GM19463 (cell line): ENCODE measurements at regions not wholly inside any gene's neighbourhood (a gene's known extent, or its start where the extent isn't known, plus 50 kb on each side); places are given as distances from the start of the nearest gene placed in this dataset.

Experiments used
- ATAC-seq: cut with Tn5 transposase; IDR thresholded peaks from one replicate; pipeline ENCODE4 v1.9.1; 2021; ENCODE audit warnings: mild to moderate bottlenecking, moderate library complexity; ENCODE audit not compliant: unreplicated experiment

DNA sequence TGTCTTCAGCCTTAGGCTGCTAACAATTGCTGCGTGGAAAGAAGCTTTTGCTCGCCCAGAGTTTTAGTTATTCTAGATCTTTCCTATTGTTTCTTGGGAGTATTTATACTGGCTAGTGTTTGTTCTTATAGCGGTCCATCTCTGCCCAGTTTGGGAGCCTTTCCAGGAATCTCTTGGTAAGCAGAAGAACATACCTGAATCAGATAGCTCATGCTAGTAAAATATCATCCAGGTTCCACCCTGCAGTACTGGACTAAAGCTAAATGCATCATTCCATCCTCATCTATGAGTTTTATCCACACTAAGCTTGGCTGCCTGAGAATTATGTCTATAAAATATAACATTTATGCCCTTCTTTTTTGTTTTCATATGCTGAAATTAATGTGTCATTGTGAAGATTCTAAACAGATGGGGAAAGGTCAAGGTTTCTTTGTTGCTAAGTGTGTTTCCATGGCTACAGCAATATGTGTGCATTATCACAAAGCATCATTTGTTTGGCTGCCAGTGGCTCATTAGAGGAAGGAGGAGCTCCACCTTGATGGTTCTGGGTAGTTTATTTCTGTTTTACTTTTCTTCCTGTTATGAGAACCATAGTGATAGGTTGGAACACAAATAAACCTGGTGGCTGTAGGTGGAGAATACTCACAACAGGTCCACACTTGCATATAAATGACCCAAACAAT lies 182.8 kb downstream of the PIK3C3 start:
- ATAC-seq: no peak

- no peak for ATAC-seq
Observed at GRCh38 chr18:42141439-42141838, 186.4 kb downstream of the PIK3C3 start.

DNA sequence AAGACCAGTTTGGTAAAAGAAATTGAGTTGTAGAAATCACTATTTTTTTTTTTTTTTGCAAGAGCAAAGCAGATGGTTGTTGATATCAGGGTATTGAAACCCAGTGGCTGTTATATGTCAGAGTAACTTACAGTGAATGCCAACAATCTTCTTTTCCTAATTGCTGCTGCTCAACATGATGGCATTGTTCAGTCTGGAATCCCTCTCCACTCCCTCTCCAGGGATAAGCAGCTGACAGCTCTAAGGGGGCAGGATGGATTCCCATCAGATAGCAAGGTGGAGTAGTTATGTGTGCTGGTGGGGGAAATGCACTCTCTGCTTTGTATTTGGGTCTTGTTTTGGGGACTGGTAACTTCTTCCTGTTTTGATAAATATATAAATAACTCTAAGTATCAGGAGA lies 200.0 kb downstream of the PIK3C3 start:
- no peak for ATAC-seq

- ATAC-seq: no peak
Observed at GRCh38 chr18:42156281-42156680, 201.2 kb downstream of the PIK3C3 start.

GRCh38 chr18:42157420-42157819 lies 202.4 kb downstream of the PIK3C3 start:
- ATAC-seq: no peak

- no peak for ATAC-seq
Observed at GRCh38 chr18:42157878-42158277, 202.8 kb downstream of the PIK3C3 start.

GRCh38 chr18:42159146-42159545 lies 204.1 kb downstream of the PIK3C3 start:
- no peak for ATAC-seq

GRCh38 chr18:42163321-42163720 lies 208.3 kb downstream of the PIK3C3 start:
- no peak for ATAC-seq

DNA sequence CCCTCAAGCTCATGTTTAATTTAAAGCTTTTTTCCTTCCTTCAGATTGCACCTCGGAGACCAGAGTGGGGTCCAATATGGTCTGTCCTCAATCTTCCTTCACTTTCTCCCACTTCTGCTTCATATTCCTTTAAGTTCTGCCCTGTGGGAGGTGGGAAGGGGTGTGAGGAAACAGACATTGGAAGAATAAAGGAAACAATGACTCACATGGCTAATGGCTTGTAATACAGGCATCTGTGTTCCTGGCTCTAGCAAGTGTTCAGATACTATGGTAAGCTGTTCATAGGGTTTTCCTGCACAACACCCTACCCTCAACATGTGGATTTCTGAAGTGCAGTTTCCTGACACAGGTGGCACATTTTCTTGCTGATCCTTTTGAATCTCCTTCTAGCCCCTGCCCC lies 209.5 kb downstream of the PIK3C3 start:
- no peak for ATAC-seq

DNA sequence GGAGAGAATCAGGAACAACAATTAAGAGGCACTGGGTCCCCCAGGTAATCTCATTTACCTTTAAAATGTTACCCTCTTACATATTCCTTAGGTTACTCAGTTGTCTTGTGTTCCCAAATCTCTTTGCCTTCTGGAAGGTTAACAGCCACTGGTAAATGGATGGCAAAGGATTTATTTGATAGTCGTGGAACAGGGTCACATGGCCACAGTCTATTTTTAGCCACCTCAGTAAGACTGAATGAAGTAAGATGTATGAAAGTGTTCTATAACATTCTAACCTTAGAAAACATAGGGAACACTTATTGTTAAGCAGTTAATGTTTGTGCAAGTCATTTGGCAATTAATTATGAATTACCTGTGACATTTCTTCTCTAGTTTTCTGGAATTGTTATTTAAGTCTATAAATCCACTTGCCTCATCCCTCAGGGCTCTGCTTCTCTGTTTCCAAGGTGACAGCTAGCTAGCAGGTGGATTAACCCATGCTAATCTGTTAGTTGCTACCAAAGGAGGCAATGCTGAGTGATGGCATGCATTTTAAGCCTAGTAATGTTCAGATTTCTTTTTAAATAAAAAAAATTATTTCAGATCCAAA lies 211.0 kb downstream of the PIK3C3 start:
- ATAC-seq: no peak

DNA sequence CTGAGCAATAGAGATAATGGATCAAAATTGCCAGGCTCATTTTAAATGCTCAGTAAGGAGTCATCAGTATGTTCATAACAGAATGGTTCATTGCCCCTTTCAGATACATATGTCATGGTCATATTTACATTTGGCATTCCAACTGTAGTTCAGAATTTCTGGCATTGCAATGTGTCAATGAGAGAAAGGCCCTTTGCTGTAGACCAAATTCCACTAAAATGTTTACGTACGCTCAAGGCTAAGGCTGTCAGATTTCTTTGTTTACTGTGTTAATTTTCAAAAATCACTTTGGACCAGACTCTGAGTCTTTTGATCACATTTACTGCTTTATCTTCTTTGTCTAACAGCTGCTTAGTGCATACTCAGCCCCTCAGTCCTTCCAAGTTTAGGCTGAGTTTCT lies 213.5 kb downstream of the PIK3C3 start:
- ATAC-seq: no peak

GRCh38 chr18:42168907-42169306 lies 213.9 kb downstream of the PIK3C3 start:
- ATAC-seq: no peak

DNA sequence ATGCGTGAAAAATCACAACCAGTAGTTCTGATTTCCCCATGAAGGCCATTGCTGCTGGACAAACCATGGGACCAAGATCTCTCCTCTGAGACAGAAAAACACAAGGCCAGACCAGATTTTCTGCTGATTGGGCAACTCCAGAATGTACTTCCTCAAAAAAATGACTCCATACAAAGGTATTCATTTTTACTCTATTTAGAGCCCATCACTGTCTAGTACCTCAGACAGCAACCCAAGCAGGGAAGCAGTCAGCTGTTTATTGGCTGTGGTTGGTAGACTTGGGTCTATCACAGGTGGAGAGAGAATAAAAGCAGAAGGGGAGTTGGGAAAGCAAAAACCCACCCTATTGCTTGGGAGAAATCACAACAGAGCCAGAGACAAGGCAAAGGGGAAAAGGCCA lies 219.9 kb downstream of the PIK3C3 start:
- no peak for ATAC-seq

DNA sequence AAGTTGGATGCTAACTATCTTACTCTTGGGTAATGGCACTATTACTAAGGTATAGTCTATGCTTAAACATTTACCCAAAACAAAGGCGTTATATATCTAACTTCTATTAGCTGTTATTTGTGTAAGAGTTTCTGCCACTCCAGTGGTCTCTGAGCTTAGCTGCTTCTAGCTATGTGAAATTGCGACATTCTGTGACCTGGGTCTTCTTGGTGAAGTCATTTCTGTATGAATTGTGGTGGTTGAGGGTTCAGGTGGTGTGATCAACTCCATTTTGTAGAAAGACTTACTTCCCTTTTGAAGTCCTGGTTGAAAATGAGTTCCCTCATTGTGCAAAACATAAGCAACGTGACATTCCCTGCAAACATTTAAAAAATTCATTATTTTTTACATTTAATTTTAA lies 221.6 kb downstream of the PIK3C3 start:
- ATAC-seq: peak; percentile 49

- no peak for ATAC-seq
Observed at GRCh38 chr18:42177390-42177789, 222.4 kb downstream of the PIK3C3 start.

DNA sequence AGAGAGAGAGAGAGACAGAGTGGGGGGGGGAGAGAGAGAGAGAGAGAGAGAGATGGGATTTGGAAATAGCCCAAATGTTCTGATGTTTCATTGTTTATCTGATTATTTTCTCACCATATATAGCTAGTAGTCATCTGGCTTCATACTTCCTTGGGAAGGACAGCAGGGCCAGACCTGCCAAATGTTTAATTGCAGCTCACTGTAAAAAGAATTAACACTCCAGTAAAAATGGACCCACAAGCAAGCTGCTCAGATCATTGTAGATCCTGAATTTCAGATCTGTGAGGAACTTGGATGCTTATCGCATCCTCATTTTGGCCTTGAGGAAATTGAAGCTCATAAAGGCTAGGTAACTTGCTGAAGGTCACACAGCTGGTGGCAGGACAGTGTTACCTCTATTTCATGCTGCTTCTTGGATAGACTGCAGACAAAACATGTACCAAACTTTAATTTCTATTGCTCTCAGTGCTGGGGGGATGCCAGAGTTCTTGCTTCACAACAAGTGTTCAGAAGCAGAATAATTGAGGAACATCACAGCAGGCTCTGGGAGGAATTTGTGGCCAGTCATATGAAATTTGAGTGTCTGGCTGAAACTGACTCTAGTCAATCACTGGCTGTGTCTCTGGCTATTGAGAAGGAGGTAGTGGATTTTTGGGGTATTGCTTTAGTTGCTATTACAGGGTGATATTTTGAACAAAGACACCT lies 223.5 kb downstream of the PIK3C3 start:
- ATAC-seq: no peak

DNA sequence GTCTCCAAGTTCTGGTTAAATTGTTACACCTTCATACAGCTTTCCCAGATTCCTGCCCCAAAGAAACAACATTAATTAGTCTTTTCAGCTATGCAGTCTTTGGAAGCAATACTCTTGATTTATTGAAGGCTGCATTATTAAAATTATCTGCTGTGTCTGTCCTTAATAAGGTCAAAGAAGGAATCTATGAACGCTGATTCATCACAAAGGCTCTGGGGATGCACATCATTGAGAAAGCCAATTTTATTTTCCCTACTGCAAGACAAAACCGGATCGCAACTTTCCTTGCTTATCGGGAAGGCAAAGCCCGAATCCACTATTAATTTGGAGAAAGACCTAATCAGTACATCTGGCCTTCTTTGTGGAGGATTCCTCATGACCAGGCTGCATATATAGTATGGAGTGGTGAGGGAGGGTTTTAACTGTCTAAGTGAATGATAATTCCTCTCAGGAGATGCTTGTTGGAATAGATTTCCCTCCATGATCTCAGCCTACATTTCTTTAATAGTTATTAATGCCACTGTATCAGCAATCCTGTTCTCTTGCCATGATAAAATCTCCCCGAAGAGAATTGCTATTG lies 224.6 kb downstream of the PIK3C3 start:
- ATAC-seq: no peak

DNA sequence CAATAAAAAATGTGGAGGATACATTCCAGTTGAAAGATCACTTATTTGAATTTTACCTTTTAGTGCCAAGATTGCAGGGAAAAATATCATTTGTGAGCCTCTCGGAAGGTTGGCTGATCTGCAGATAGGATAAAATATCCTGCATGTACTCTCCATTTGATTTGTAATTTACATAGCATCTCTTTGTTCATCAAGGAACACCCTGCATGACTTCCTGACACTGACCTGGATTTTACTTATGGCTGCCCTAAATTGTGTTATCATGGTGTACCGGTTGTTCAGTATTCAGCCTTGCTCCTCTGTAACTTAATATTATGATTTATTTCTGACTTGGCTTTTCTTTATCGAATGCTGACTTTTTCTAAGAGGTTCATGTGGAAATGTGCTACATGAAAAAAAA lies 226.4 kb downstream of the PIK3C3 start:
- no peak for ATAC-seq

DNA sequence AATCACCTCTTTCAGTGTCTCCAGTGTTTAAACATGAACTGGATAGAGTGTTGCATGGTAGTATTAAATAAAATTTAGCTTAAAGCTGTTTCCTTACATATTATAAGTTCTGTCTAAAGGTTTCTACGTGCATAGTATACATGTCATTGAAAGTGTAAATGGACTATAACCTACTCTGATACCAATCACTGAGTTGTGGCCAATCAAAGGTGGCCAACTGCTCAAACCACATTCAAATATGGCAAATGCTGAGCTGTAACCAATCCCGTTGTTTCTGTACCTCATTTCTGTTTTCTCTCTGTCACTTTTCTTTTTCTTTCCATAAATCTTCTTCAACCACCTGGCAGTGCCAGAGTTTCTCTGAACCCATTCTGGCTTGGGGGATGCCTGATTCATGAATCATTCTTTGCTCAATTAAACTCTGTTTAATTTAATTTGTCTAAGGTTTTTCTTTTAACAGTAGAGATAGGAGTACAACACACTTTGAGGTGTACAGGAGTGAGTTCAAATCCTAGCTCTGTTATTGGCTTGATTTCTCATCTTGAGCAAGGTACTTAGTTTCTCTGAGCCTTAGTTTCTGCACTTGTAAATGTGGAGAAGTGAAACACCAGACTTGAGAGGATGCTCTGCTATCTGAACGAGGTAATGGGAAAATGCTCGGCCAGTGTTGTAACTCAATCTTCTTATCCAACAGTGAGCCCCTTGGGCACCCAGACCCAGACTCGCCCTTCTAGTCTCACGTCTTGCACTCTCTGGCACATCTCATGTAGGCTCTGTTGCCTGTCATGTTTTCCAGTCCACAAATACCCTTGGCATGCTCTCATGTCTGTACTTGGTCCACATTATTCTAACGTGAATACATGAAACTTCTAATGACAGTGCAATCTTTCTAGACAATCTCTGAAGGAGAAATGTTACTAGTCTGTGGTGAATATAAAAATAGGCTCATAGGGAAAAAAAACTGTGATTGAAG lies 228.0 kb downstream of the PIK3C3 start:
- no peak for ATAC-seq

GRCh38 chr18:42183746-42184145 lies 228.7 kb downstream of the PIK3C3 start:
- no peak for ATAC-seq
